ENCODE measurements at regions not wholly inside any gene's neighbourhood (a gene's known extent, or its start where the extent isn't known, plus 50 kb on each side); places are given as distances from the start of the nearest gene placed in this dataset.

- TF ChIP-seq CTCF (IDR thresholded peaks at IDR 0.05) (no peak), POLR2A (IDR thresholded peaks at IDR 0.05) (no peak)
- Histone ChIP-seq H3K27ac (no peak overlapping the region), H3K27me3 (no peaks in the 10 kb centered on the region), H3K4me3 (no peak overlapping the region), H3K36me3 (no peaks in the 10 kb centered on the region), H3K4me1 (no peaks in the 10 kb centered on the region), H3K9me3 (no peaks in the 10 kb centered on the region)
- DNase-seq = no peak
Measured at GRCh38 chr4:184941671-184942418, 76.4 kb upstream of the HELT start.

GRCh38 chr4:184942444-184943425 lies 75.6 kb upstream of the HELT start:
- no peak for DNase-seq
- no peak overlapping the region for H3K4me3 ChIP-seq
- H3K27me3 ChIP-seq = no peaks in the 10 kb centered on the region
- no peaks in the 10 kb centered on the region for H3K9me3 ChIP-seq
- no peaks in the 10 kb centered on the region for H3K4me1 ChIP-seq
- TF ChIP-seq CTCF (IDR thresholded peaks at IDR 0.05) (no peak), POLR2A (IDR thresholded peaks at IDR 0.05) (no peak)
- H3K27ac ChIP-seq = no peak overlapping the region
- H3K36me3 ChIP-seq = no peaks in the 10 kb centered on the region

GRCh38 chr4:184949020-184949419 lies 69.3 kb upstream of the HELT start:
- DNase-seq = no peak
- Histone ChIP-seq H3K27ac (no peak overlapping the region), H3K4me3 (no peak overlapping the region), H3K9me3 (no peaks in the 10 kb centered on the region), H3K27me3 (no peaks in the 10 kb centered on the region), H3K36me3 (no peaks in the 10 kb centered on the region), H3K4me1 (no peaks in the 10 kb centered on the region)
- TF ChIP-seq POLR2A (IDR thresholded peaks at IDR 0.05) (no peak), CTCF (IDR thresholded peaks at IDR 0.05) (no peak)

- H3K27me3 ChIP-seq = no peaks in the 10 kb centered on the region
- peak in 1 of 3 donors; percentile 7 for DNase-seq
- TF ChIP-seq CTCF (IDR thresholded peaks at IDR 0.05) = no peak
- TF ChIP-seq POLR2A (IDR thresholded peaks at IDR 0.05) = no peak
- no peak overlapping the region for H3K4me3 ChIP-seq
- no peaks in the 10 kb centered on the region for H3K9me3 ChIP-seq
- H3K27ac ChIP-seq = no peak overlapping the region
- H3K36me3 ChIP-seq = no peaks in the 10 kb centered on the region
- H3K4me1 ChIP-seq = no peaks in the 10 kb centered on the region
Measured at GRCh38 chr4:184950117-184950830, 68.0 kb upstream of the HELT start.

- Histone ChIP-seq H3K27me3 (no peaks in the 10 kb centered on the region), H3K36me3 (no peaks in the 10 kb centered on the region), H3K4me1 (no peaks in the 10 kb centered on the region), H3K27ac (no peak overlapping the region), H3K4me3 (no peak overlapping the region), H3K9me3 (no peaks in the 10 kb centered on the region)
- TF ChIP-seq CTCF (IDR thresholded peaks at IDR 0.05) = no peak
- no peak for TF ChIP-seq POLR2A (IDR thresholded peaks at IDR 0.05)
- peak in 2 of 3 donors; percentile 10 to 11 for DNase-seq
Measured at GRCh38 chr4:184950926-184951325, 67.4 kb upstream of the HELT start.
